ENCODE measurements at regions not wholly inside any gene's neighbourhood (a gene's known extent, or its start where the extent isn't known, plus 50 kb on each side); places are given as distances from the start of the nearest gene placed in this dataset.

DNA sequence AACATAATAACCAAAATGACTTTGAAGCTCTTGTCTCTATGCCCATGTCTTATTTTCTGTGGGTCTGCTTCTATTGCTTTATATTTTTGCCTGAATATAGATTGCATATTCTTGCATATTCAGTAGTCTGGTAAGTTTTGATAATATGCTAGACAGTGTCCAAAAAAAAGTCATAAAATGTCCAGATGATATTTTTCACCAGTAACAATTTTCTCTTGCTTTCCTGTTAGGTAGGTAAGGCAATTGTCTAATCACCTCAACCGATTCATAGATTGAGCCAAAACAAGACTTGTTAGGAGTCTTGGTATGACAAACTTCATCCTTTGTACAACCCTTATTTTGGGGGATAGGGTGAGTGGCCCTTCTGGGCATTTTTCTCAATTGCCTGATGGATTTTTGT lies 277.0 kb upstream of the NRP1 start:
- H3K27me3 ChIP-seq (replicated peaks; ENCODE audit: insufficient read depth, low read depth, low read length, poor library complexity), result no peaks in the 10 kb centered on the region
- no peak for DNase-seq (ENCODE audit: low spot score)
- TF ChIP-seq, protein P1, sequence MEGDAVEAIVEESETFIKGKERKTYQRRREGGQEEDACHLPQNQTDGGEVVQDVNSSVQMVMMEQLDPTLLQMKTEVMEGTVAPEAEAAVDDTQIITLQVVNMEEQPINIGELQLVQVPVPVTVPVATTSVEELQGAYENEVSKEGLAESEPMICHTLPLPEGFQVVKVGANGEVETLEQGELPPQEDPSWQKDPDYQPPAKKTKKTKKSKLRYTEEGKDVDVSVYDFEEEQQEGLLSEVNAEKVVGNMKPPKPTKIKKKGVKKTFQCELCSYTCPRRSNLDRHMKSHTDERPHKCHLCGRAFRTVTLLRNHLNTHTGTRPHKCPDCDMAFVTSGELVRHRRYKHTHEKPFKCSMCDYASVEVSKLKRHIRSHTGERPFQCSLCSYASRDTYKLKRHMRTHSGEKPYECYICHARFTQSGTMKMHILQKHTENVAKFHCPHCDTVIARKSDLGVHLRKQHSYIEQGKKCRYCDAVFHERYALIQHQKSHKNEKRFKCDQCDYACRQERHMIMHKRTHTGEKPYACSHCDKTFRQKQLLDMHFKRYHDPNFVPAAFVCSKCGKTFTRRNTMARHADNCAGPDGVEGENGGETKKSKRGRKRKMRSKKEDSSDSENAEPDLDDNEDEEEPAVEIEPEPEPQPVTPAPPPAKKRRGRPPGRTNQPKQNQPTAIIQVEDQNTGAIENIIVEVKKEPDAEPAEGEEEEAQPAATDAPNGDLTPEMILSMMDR (conservative IDR thresholded peaks at IDR 0.05; ENCODE audit: low read depth, low read length), result no peak
- no peak for TF ChIP-seq EZH2 (IDR thresholded peaks at IDR 0.05; ENCODE audit: borderline replicate concordance, low read depth, low read length, poor library complexity, severe bottlenecking)
- no peak overlapping the region for H3K4me3 ChIP-seq (ENCODE audit: low read depth, low read length, poor library complexity, severe bottlenecking)
- ChIA-PET CTCF (no interaction called here), POLR2A (ENCODE audit: low non-redundant PET) (no interaction called here)
- H3K4me1 ChIP-seq (ENCODE audit: insufficient read depth, low read length, poor library complexity, severe bottlenecking), result no peaks in the 10 kb centered on the region
- no peaks in the 10 kb centered on the region for H3K36me3 ChIP-seq (ENCODE audit: insufficient read depth, low read length, poor library complexity, severe bottlenecking)
- peaks cover 4% of the 10 kb centered on the region for H3K9me3 ChIP-seq (ENCODE audit: low read depth, low read length, poor library complexity, severe bottlenecking)
- no TSS peak for BruUV-seq (replicated peaks)
- H3K27ac ChIP-seq (ENCODE audit: low read depth, low read length, poor library complexity, severe bottlenecking), result no peak overlapping the region
- intact Hi-C loops (cut with micrococcal nuclease; ENCODE audit: unreplicated experiment), result no loop called here

DNA sequence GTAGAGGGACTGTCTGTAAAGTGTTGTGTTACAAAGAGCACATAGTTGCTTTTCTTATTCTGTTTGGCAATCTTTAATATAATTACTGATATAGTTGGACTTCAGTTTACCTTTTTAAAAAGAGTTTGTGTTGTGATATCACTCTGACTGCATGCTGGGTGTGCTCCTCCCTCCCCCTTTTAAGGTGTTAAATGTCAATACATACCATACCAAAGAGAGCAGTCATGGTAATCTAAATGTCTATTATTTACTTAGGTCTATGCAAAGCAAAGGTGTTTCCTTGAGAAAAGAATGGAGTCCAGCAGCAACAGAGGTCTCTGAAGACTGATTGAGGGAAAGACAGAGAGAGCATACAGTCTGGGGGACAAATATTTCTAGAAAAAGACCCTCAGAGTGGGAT lies 275.1 kb upstream of the NRP1 start:
- DNase-seq (ENCODE audit: low spot score), result no peak
- Histone ChIP-seq H3K9me3 (ENCODE audit: low read depth, low read length, poor library complexity, severe bottlenecking) (peaks cover 4% of the 10 kb centered on the region), H3K27me3 (replicated peaks; ENCODE audit: insufficient read depth, low read depth, low read length, poor library complexity) (no peaks in the 10 kb centered on the region), H3K4me1 (ENCODE audit: insufficient read depth, low read length, poor library complexity, severe bottlenecking) (no peaks in the 10 kb centered on the region), H3K4me3 (ENCODE audit: low read depth, low read length, poor library complexity, severe bottlenecking) (no peak overlapping the region), H3K36me3 (ENCODE audit: insufficient read depth, low read length, poor library complexity, severe bottlenecking) (no peaks in the 10 kb centered on the region), H3K27ac (ENCODE audit: low read depth, low read length, poor library complexity, severe bottlenecking) (no peak overlapping the region)
- CTCF ChIA-PET, result no interaction called here
- POLR2A ChIA-PET (ENCODE audit: low non-redundant PET), result no interaction called here
- intact Hi-C loops (cut with micrococcal nuclease; ENCODE audit: unreplicated experiment), result no loop called here
- no TSS peak for BruUV-seq (replicated peaks)
- TF ChIP-seq, protein P1 (conservative IDR thresholded peaks at IDR 0.05; ENCODE audit: low read depth, low read length), result no peak
- TF ChIP-seq EZH2 (IDR thresholded peaks at IDR 0.05; ENCODE audit: borderline replicate concordance, low read depth, low read length, poor library complexity, severe bottlenecking), result no peak

DNA sequence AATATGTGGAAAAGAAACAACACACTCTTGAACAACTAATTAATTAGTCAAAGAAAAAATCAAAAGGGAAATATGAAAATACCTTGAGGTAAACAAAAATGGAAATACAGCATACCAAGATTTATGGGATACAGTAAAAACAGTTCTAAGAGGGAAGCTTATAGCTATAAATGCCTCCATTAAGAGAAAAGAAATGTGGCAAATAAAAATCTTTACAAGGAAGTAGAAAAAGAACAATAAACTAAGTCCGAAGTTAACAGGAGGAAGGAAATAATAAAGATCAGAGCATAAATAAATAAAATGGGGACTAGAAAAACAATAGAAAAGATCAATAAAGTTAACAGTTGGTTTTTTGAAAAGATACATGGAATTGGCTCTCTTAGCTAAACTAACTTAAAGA lies 267.8 kb upstream of the NRP1 start:
- CTCF ChIA-PET, result no interaction called here
- no peak for TF ChIP-seq EZH2 (IDR thresholded peaks at IDR 0.05; ENCODE audit: borderline replicate concordance, low read depth, low read length, poor library complexity, severe bottlenecking)
- TF ChIP-seq, protein P1 (conservative IDR thresholded peaks at IDR 0.05; ENCODE audit: low read depth, low read length), result no peak
- intact Hi-C loops (cut with micrococcal nuclease; ENCODE audit: unreplicated experiment), result no loop called here
- Histone ChIP-seq H3K4me3 (ENCODE audit: low read depth, low read length, poor library complexity, severe bottlenecking) (no peak overlapping the region), H3K36me3 (ENCODE audit: insufficient read depth, low read length, poor library complexity, severe bottlenecking) (no peaks in the 10 kb centered on the region), H3K4me1 (ENCODE audit: insufficient read depth, low read length, poor library complexity, severe bottlenecking) (no peaks in the 10 kb centered on the region), H3K27me3 (replicated peaks; ENCODE audit: insufficient read depth, low read depth, low read length, poor library complexity) (no peaks in the 10 kb centered on the region), H3K9me3 (ENCODE audit: low read depth, low read length, poor library complexity, severe bottlenecking) (no peaks in the 10 kb centered on the region), H3K27ac (ENCODE audit: low read depth, low read length, poor library complexity, severe bottlenecking) (no peak overlapping the region)
- BruUV-seq (replicated peaks), result no TSS peak
- DNase-seq (ENCODE audit: low spot score), result no peak
- POLR2A ChIA-PET (ENCODE audit: low non-redundant PET), result no interaction called here
